ENCODE measurements at regions not wholly inside any gene's neighbourhood (a gene's known extent, or its start where the extent isn't known, plus 50 kb on each side); places are given as distances from the start of the nearest gene placed in this dataset.

GRCh38 chr6:164216368-164216767, 801.9 kb downstream of the QKI start:
- Histone ChIP-seq H3K4me1 (no peaks in the 10 kb centered on the region), H3K4me3 (no peak overlapping the region), H3K9me3 (no peaks in the 10 kb centered on the region), H3K36me3 (no peaks in the 10 kb centered on the region), H3K27me3 (no peaks in the 10 kb centered on the region), H3K27ac (no peak overlapping the region)
- no peak for TF ChIP-seq CTCF (IDR thresholded peaks at IDR 0.05)
- DNase-seq (no peak), ATAC-seq (no peak)
- intact Hi-C loops (cut with DNase I), result no loop called here

GRCh38 chr6:164214066-164214465, 799.5 kb downstream of the QKI start:
- no peak for ATAC-seq
- no peaks in the 10 kb centered on the region for H3K36me3 ChIP-seq
- no peak overlapping the region for H3K4me3 ChIP-seq
- TF ChIP-seq CTCF (IDR thresholded peaks at IDR 0.05), result no peak
- no peaks in the 10 kb centered on the region for H3K9me3 ChIP-seq
- DNase-seq, result no peak
- H3K27me3 ChIP-seq, result no peaks in the 10 kb centered on the region
- H3K27ac ChIP-seq, result no peak overlapping the region
- H3K4me1 ChIP-seq, result no peaks in the 10 kb centered on the region
- intact Hi-C loops (cut with DNase I), result no loop called here

GRCh38 chr6:164211254-164211653, 796.7 kb downstream of the QKI start:
- H3K27ac ChIP-seq, result no peak overlapping the region
- DNase-seq, result no peak
- H3K4me1 ChIP-seq, result no peaks in the 10 kb centered on the region

GRCh38 chr6:164210783-164211182, 796.3 kb downstream of the QKI start:
- no peak for ATAC-seq
- intact Hi-C loops (cut with DNase I), result no loop called here
- H3K4me1 ChIP-seq, result no peaks in the 10 kb centered on the region
- no peak overlapping the region for H3K4me3 ChIP-seq
- H3K27me3 ChIP-seq, result no peaks in the 10 kb centered on the region
- DNase-seq, result no peak
- TF ChIP-seq CTCF (IDR thresholded peaks at IDR 0.05), result no peak
- no peaks in the 10 kb centered on the region for H3K36me3 ChIP-seq
- H3K9me3 ChIP-seq, result no peaks in the 10 kb centered on the region
- H3K27ac ChIP-seq, result no peak overlapping the region

More at GRCh38 chr6:164211254-164211653, 796.7 kb downstream of the QKI start:
- no peaks in the 10 kb centered on the region for H3K27me3 ChIP-seq
- ATAC-seq, result no peak
- intact Hi-C loops (cut with DNase I), result no loop called here
- TF ChIP-seq CTCF (IDR thresholded peaks at IDR 0.05), result no peak
- H3K4me3 ChIP-seq, result no peak overlapping the region
- no peaks in the 10 kb centered on the region for H3K9me3 ChIP-seq
- no peaks in the 10 kb centered on the region for H3K36me3 ChIP-seq

- no peaks in the 10 kb centered on the region for H3K36me3 ChIP-seq
- ATAC-seq (no peak), DNase-seq (no peak)
- H3K4me3 ChIP-seq, result no peak overlapping the region
- H3K9me3 ChIP-seq, result no peaks in the 10 kb centered on the region
- H3K4me1 ChIP-seq, result no peaks in the 10 kb centered on the region
- no peaks in the 10 kb centered on the region for H3K27me3 ChIP-seq
- no peak overlapping the region for H3K27ac ChIP-seq
- no peak for TF ChIP-seq CTCF (IDR thresholded peaks at IDR 0.05)
- intact Hi-C loops (cut with DNase I), result no loop called here
Measured at GRCh38 chr6:164210323-164210722, 795.8 kb downstream of the QKI start.

GRCh38 chr6:164208371-164208770, 793.9 kb downstream of the QKI start:
- DNase-seq, result no peak
- Histone ChIP-seq H3K4me1 (no peaks in the 10 kb centered on the region), H3K9me3 (no peaks in the 10 kb centered on the region), H3K27me3 (no peaks in the 10 kb centered on the region), H3K27ac (no peak overlapping the region), H3K36me3 (no peaks in the 10 kb centered on the region), H3K4me3 (no peak overlapping the region)
- no peak for TF ChIP-seq CTCF (IDR thresholded peaks at IDR 0.05)
- intact Hi-C loops (cut with DNase I), result loop anchor here (5.0 kb wide), 1 partner anchor 151 kb away; no protein-coding TSS in a partner anchor
- ATAC-seq, result no peak
